HG03108 (cell line): ENCODE measurements at regions not wholly inside any gene's neighbourhood (a gene's known extent, or its start where the extent isn't known, plus 50 kb on each side); places are given as distances from the start of the nearest gene placed in this dataset.
A peak's percentile ranks its signal among the peaks of the same experiment; 100 is the strongest.
"Not testable (repeated sequence)": the region's sequence is repeated elsewhere in the genome, so short reads cannot be mapped to it uniquely, and the experiment has no call there.

Experiments
- ATAC-seq: cut with Tn5 transposase; IDR thresholded peaks from one replicate; pipeline ENCODE4 v1.9.1; 2021; ENCODE audit warnings: moderate library complexity; ENCODE audit not compliant: unreplicated experiment

GRCh38 chr1:212155219-212155618 lies 119.7 kb downstream of the DTL start:
- ATAC-seq = no peak

- no peak for ATAC-seq
Measured at GRCh38 chr1:212157252-212157651, 121.7 kb downstream of the DTL start.

GRCh38 chr1:212158912-212159796 lies 123.6 kb downstream of the DTL start:
- peak; percentile 48 for ATAC-seq

GRCh38 chr1:212161231-212161781 lies 123.9 kb upstream of the PPP2R5A start:
- no peak for ATAC-seq

- peak; percentile 53 for ATAC-seq
Measured at GRCh38 chr1:212162635-212163034, 122.6 kb upstream of the PPP2R5A start.

DNA sequence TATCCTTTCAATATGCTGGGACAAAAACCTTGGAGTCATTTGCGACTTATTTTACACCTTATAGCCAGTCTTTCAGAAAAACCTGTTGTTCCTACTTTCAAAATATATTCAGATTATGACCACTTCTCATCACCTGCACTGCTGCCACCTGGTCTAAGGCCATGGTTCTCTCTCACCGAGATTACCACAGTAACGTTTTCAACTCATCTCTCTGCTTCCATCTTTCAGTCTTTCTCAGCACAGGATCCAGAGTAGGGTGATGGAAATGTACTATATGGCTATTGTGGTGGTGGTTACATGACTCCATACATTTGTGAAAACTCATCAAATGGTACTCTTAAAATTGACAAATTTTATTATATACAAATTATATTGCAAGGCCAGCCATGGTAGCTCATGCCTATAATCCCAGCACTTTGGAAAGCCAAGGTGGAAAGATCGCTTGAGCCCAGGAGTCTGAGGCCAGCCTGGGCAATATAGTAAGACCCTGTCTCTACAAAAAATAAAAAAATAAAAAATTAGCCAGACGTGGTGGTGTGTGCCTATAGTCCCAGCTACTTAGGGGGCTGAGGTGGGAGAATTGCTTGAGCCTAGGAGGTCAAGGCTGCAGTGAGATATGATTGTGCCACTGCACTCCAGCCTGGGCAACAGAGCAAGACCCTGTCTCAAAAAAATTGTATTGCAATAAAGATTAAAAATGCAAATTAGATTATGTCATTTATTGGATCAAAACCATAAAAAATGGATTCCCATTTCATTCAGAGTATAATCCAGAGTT lies 120.9 kb upstream of the PPP2R5A start:
- ATAC-seq = no peak

GRCh38 chr1:212166244-212166643 lies 119.0 kb upstream of the PPP2R5A start:
- ATAC-seq = no peak

DNA sequence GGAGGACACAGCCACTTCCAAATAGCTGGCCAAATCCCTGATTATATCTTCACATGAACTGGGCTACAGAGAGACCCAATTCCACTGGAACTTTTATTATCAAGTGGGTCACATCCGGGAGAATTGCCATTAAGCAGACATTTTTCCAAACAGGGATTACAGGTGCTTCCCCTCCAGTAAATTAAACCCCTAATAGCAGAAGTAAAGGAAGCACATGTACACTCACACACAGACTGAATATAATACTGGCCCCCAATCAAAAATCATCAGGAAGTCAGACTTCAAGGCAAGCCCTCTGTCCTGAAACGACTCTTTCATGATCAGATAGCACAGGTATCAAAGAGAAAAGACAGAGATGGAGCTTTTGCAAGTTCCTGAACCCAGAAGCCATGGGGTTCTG lies 118.6 kb upstream of the PPP2R5A start:
- ATAC-seq = no peak

GRCh38 chr1:212167098-212167497 lies 118.1 kb upstream of the PPP2R5A start:
- no peak for ATAC-seq

DNA sequence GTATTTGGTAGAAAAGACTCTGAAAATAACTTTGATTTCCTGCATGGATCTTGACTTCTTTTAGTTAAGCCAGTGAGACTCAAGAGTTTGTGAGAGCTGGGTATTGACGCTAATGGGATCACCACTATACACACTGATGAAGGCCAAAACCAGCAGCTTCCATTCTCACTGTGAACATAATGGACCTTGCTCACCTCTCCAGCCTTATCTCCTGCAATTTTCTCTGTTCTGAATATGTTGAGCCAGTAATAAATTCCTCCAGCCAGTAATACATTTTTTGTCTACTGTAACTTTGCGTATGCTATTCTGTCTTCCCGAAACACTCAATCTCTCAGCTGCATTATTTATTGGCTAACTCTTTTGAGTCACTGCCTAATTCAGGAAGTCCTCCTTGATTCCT lies 111.6 kb upstream of the PPP2R5A start:
- ATAC-seq = no peak

- not testable (repeated sequence) for ATAC-seq
Measured at GRCh38 chr1:212174295-212174694, 110.9 kb upstream of the PPP2R5A start.

DNA sequence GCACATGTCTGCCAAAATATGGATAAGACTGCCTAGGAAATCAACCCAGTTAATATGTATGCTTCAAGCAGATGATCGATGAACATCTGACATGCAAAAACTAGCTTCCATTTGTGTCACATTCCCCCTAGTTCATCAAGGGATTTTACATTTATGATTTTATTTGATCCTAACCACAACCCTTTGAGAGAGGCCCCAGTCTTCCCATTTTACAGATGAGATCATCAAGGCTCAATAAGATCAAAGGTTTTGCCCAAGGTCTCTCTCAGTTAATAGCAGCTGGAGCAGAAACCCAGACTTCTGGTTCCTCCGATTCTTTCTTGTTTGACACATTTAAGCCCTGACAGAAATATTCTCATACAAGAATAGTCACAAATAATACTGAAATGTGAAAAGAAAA lies 107.7 kb upstream of the PPP2R5A start:
- no peak for ATAC-seq

- ATAC-seq = no peak
Measured at GRCh38 chr1:212178851-212179250, 106.4 kb upstream of the PPP2R5A start.

GRCh38 chr1:212179394-212180076 lies 105.7 kb upstream of the PPP2R5A start:
- ATAC-seq = no peak

GRCh38 chr1:212181015-212181882 lies 104.0 kb upstream of the PPP2R5A start:
- ATAC-seq = no peak

GRCh38 chr1:212182171-212182570 lies 103.0 kb upstream of the PPP2R5A start:
- ATAC-seq = no peak

DNA sequence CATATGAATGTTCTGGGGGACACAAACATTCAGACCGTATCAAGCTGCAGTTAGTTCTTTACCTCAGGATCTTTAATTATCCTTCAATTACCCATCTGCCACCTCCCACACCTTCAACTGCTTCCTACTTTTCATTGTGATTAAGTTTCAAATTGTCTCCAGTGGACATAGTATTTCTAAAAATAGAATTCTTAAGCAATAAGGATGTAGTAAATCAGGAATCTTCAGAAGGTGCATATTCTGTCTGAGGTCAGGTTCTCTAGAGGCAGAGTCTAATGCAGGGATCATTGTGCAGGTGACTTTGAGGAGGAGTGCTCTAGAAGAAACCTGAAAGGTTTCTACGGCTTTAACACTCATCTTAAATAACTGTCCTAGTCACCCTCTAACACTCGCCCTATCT lies 102.6 kb upstream of the PPP2R5A start:
- ATAC-seq = no peak

GRCh38 chr1:212186427-212187207 lies 98.6 kb upstream of the PPP2R5A start:
- ATAC-seq = peak; percentile 96

GRCh38 chr1:212188599-212189351 lies 96.4 kb upstream of the PPP2R5A start:
- ATAC-seq = no peak
